ENCODE measurements at regions not wholly inside any gene's neighbourhood (a gene's known extent, or its start where the extent isn't known, plus 50 kb on each side); places are given as distances from the start of the nearest gene placed in this dataset.

DNA sequence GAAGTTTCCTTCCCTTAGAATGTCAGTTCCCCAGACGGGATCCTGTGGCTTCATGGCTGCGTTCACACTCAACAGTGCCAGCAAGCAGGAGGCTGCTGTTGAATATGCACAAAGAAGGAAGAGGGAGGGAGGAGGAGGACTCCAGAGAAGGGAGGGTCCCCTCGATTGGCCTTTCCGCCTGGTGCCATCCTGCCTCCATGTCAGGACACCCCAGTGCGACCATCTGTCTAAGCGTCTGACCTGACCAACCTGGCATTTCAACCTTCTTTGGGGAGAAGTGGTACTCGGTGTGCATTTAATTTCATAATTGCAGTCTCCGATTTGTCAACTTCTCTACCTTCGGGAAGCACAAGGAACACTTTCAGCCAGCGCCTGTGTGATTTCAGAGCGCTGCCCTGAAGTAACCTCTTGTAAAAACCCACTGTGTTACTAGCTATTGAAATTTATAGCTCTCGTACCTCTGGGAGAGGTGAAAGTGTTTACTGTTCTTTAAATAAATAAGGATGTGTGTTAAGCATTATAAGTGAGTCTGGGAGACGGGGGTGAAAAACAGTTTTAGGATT, 1491.9 kb downstream of the TBC1D22A start:
- no peaks in the 10 kb centered on the region for H3K9me3 ChIP-seq (ENCODE audit: control insufficient read depth, insufficient read depth, low read length)
- no peaks in the 10 kb centered on the region for H3K4me1 ChIP-seq (ENCODE audit: control insufficient read depth, insufficient read depth, low read length)
- ATAC-seq (no peak), DNase-seq (no peak)
- no peak overlapping the region for H3K4me3 ChIP-seq (ENCODE audit: low read length)
- 24% methylated on average over 13 of the region's 13 CpGs for WGBS (ENCODE audit: insufficient coverage)
- Mint-ChIP-seq H3K36me3 (no peaks in the 10 kb centered on the region), H3K27me3 (ENCODE audit: low read depth in 2 of 2) (peaks cover 45 to 56% of the 10 kb centered on the region in 2 donors), H3K9me3 (no peaks in the 10 kb centered on the region), H3K27ac (no peak overlapping the region), H3K4me1 (peaks cover 0 to 5% of the 10 kb centered on the region in 2 donors), H3K4me3 (no peak overlapping the region)
- intact Hi-C loops (cut with micrococcal nuclease) = no loop called here
- TF ChIP-seq, protein P1, sequence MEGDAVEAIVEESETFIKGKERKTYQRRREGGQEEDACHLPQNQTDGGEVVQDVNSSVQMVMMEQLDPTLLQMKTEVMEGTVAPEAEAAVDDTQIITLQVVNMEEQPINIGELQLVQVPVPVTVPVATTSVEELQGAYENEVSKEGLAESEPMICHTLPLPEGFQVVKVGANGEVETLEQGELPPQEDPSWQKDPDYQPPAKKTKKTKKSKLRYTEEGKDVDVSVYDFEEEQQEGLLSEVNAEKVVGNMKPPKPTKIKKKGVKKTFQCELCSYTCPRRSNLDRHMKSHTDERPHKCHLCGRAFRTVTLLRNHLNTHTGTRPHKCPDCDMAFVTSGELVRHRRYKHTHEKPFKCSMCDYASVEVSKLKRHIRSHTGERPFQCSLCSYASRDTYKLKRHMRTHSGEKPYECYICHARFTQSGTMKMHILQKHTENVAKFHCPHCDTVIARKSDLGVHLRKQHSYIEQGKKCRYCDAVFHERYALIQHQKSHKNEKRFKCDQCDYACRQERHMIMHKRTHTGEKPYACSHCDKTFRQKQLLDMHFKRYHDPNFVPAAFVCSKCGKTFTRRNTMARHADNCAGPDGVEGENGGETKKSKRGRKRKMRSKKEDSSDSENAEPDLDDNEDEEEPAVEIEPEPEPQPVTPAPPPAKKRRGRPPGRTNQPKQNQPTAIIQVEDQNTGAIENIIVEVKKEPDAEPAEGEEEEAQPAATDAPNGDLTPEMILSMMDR (IDR thresholded peaks at IDR 0.05) = no peak
- H3K27me3 ChIP-seq (ENCODE audit: control insufficient read depth, insufficient read depth, low read length) = peaks cover 9% of the 10 kb centered on the region
- no peaks in the 10 kb centered on the region for H3K36me3 ChIP-seq (ENCODE audit: control insufficient read depth, insufficient read depth, low read length)
- H3K27ac ChIP-seq (ENCODE audit: low read length) = no peak overlapping the region

GRCh38 chr22:48253573-48253972, 1491.1 kb downstream of the TBC1D22A start:
- Mint-ChIP-seq H3K9me3 (no peaks in the 10 kb centered on the region), H3K36me3 (no peaks in the 10 kb centered on the region), H3K27ac (no peak overlapping the region), H3K4me3 (no peak overlapping the region), H3K27me3 (ENCODE audit: low read depth in 2 of 2) (peaks cover 49 to 56% of the 10 kb centered on the region in 2 donors), H3K4me1 (peaks cover 0 to 5% of the 10 kb centered on the region in 2 donors)
- no peak for ATAC-seq
- intact Hi-C loops (cut with micrococcal nuclease) = no loop called here
- H3K27ac ChIP-seq (ENCODE audit: low read length) = no peak overlapping the region
- no peaks in the 10 kb centered on the region for H3K36me3 ChIP-seq (ENCODE audit: control insufficient read depth, insufficient read depth, low read length)
- TF ChIP-seq, protein P1 (IDR thresholded peaks at IDR 0.05) = no peak
- no peak overlapping the region for H3K4me3 ChIP-seq (ENCODE audit: low read length)
- 68% methylated on average over 6 of the region's 6 CpGs for WGBS (ENCODE audit: insufficient coverage)
- H3K4me1 ChIP-seq (ENCODE audit: control insufficient read depth, insufficient read depth, low read length) = peaks cover 3% of the 10 kb centered on the region
- H3K9me3 ChIP-seq (ENCODE audit: control insufficient read depth, insufficient read depth, low read length) = no peaks in the 10 kb centered on the region
- DNase-seq = no peak
- H3K27me3 ChIP-seq (ENCODE audit: control insufficient read depth, insufficient read depth, low read length) = peaks cover 10% of the 10 kb centered on the region

GRCh38 chr22:48253136-48253535, 1490.7 kb downstream of the TBC1D22A start:
- peaks cover 14% of the 10 kb centered on the region for H3K27me3 ChIP-seq (ENCODE audit: control insufficient read depth, insufficient read depth, low read length)
- Mint-ChIP-seq H3K4me1 (peaks cover 0 to 2% of the 10 kb centered on the region in 2 donors), H3K4me3 (no peak overlapping the region), H3K9me3 (no peaks in the 10 kb centered on the region), H3K27ac (no peak overlapping the region), H3K36me3 (no peaks in the 10 kb centered on the region), H3K27me3 (ENCODE audit: low read depth in 2 of 2) (peaks cover 53 to 56% of the 10 kb centered on the region in 2 donors)
- TF ChIP-seq, protein P1 (IDR thresholded peaks at IDR 0.05) = no peak
- ATAC-seq (no peak), DNase-seq (no peak)
- H3K4me3 ChIP-seq (ENCODE audit: low read length) = no peak overlapping the region
- no peak overlapping the region for H3K27ac ChIP-seq (ENCODE audit: low read length)
- H3K4me1 ChIP-seq (ENCODE audit: control insufficient read depth, insufficient read depth, low read length) = peaks cover 3% of the 10 kb centered on the region
- H3K9me3 ChIP-seq (ENCODE audit: control insufficient read depth, insufficient read depth, low read length) = no peaks in the 10 kb centered on the region
- WGBS (ENCODE audit: insufficient coverage) = 82% methylated on average over 13 of the region's 13 CpGs
- intact Hi-C loops (cut with micrococcal nuclease) = no loop called here
- H3K36me3 ChIP-seq (ENCODE audit: control insufficient read depth, insufficient read depth, low read length) = no peaks in the 10 kb centered on the region

DNA sequence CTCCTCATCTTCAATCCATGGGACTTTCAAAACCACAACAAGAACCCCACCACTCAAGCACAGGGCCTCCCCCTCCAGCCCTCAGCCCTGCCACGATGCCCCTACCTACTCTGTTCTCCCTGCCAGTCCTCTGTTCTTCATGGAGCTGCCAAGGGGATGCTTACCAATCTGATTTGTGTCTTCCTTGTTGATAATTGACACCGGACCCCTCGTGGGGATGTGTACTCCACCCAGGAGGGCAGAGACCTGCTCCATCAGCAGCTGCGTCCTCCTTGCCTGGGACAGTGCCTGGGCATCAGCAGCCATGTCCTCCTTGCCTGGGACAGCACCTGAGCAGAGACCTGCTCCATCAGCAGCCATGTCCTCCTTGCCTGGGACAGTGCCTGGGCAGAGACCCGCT, 1489.2 kb downstream of the TBC1D22A start:
- DNase-seq = no peak
- no peaks in the 10 kb centered on the region for H3K36me3 Mint-ChIP-seq
- Histone ChIP-seq H3K27me3 (ENCODE audit: control insufficient read depth, insufficient read depth, low read length) (peaks cover 19% of the 10 kb centered on the region), H3K4me3 (ENCODE audit: low read length) (no peak overlapping the region), H3K9me3 (ENCODE audit: control insufficient read depth, insufficient read depth, low read length) (no peaks in the 10 kb centered on the region), H3K36me3 (ENCODE audit: control insufficient read depth, insufficient read depth, low read length) (no peaks in the 10 kb centered on the region), H3K4me1 (ENCODE audit: control insufficient read depth, insufficient read depth, low read length) (peaks cover 3% of the 10 kb centered on the region), H3K27ac (ENCODE audit: low read length) (no peak overlapping the region)
- no peaks in the 10 kb centered on the region for H3K9me3 Mint-ChIP-seq
- H3K4me1 Mint-ChIP-seq = peaks cover 0 to 2% of the 10 kb centered on the region in 2 donors
- no peak for ATAC-seq
- intact Hi-C loops (cut with micrococcal nuclease) = no loop called here
- no peak overlapping the region for H3K4me3 Mint-ChIP-seq
- peaks cover 62 to 67% of the 10 kb centered on the region in 2 donors for H3K27me3 Mint-ChIP-seq (ENCODE audit: low read depth in 2 of 2)
- 72% methylated on average over 4 of the region's 5 CpGs for WGBS (ENCODE audit: insufficient coverage)
- no peak overlapping the region for H3K27ac Mint-ChIP-seq
- TF ChIP-seq, protein P1 (IDR thresholded peaks at IDR 0.05) = no peak
